ENCODE measurements at regions not wholly inside any gene's neighbourhood (a gene's known extent, or its start where the extent isn't known, plus 50 kb on each side); places are given as distances from the start of the nearest gene placed in this dataset.

- Mint-ChIP-seq H3K36me3 (ENCODE audit: low read depth, unreplicated experiment) (no peaks in the 10 kb centered on the region), H3K9me3 (ENCODE audit: unreplicated experiment) (no peaks in the 10 kb centered on the region), H3K27ac (ENCODE audit: unreplicated experiment) (no peak overlapping the region), H3K4me3 (ENCODE audit: unreplicated experiment) (no peak overlapping the region), H3K27me3 (ENCODE audit: unreplicated experiment) (peaks cover 2% of the 10 kb centered on the region), H3K4me1 (ENCODE audit: unreplicated experiment) (no peaks in the 10 kb centered on the region)
- DNase-seq (ENCODE audit: low spot score), result no peak
- TF ChIP-seq CTCF (IDR thresholded peaks at IDR 0.05; ENCODE audit: unreplicated experiment), result no peak
These were observed 194.5 kb downstream of the SNX10 start for GRCh38 chr7:26486153-26486552.

DNA sequence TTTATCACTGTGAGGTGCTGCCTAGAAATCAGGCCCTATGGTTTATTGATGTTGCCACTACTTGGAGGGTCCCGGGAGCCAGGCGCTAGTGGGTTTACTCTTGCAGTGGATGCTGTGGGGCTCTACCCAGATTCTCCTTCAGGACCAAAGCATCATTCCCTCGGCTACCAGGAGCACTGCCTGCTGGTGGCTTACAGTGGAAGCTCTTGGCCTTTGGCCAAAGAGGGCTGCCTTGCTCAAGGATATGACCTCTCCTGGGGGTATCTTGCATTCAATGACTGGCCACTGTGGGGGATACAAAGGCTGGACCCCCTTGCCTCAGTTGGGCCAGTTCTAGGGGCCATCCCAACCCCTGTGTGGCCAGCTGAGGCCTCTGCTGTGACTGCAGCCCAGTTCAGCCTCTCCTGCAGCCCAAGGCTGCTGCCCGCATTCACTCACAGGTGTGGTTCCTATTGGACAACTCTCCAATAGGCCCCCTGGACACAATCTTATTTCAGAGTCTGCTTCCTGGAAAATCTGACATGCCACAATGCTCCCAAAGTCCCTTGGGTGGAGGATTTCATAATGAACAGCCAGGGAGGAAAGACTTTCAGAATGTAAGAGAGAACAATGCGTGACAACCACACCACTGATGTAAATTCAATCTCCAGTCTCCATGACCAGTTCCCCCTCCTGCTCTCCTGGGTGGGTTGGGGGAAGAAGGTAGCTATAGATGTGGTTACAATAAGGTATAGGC is 196.3 kb downstream of the SNX10 start:
- H3K27ac Mint-ChIP-seq (ENCODE audit: unreplicated experiment), result no peak overlapping the region
- no peak for DNase-seq (ENCODE audit: low spot score)
- TF ChIP-seq CTCF (IDR thresholded peaks at IDR 0.05; ENCODE audit: unreplicated experiment), result no peak
- H3K36me3 Mint-ChIP-seq (ENCODE audit: low read depth, unreplicated experiment), result no peaks in the 10 kb centered on the region
- no peaks in the 10 kb centered on the region for H3K9me3 Mint-ChIP-seq (ENCODE audit: unreplicated experiment)
- peaks cover 3% of the 10 kb centered on the region for H3K27me3 Mint-ChIP-seq (ENCODE audit: unreplicated experiment)
- peaks cover 3% of the 10 kb centered on the region for H3K4me1 Mint-ChIP-seq (ENCODE audit: unreplicated experiment)
- H3K4me3 Mint-ChIP-seq (ENCODE audit: unreplicated experiment), result no peak overlapping the region

- H3K4me1 Mint-ChIP-seq (ENCODE audit: unreplicated experiment), result peaks cover 3% of the 10 kb centered on the region
- TF ChIP-seq CTCF (IDR thresholded peaks at IDR 0.05; ENCODE audit: unreplicated experiment), result no peak
- H3K27me3 Mint-ChIP-seq (ENCODE audit: unreplicated experiment), result peaks cover 3% of the 10 kb centered on the region
- no peak overlapping the region for H3K27ac Mint-ChIP-seq (ENCODE audit: unreplicated experiment)
- DNase-seq (ENCODE audit: low spot score), result no peak
- no peaks in the 10 kb centered on the region for H3K9me3 Mint-ChIP-seq (ENCODE audit: unreplicated experiment)
- no peaks in the 10 kb centered on the region for H3K36me3 Mint-ChIP-seq (ENCODE audit: low read depth, unreplicated experiment)
- H3K4me3 Mint-ChIP-seq (ENCODE audit: unreplicated experiment), result no peak overlapping the region
These were observed 197.7 kb downstream of the SNX10 start for GRCh38 chr7:26489391-26489790.

GRCh38 chr7:26489906-26490639 is 198.4 kb downstream of the SNX10 start:
- no peak for DNase-seq (ENCODE audit: low spot score)
- Mint-ChIP-seq H3K4me3 (ENCODE audit: unreplicated experiment) (no peak overlapping the region), H3K27me3 (ENCODE audit: unreplicated experiment) (peaks cover 2% of the 10 kb centered on the region), H3K27ac (ENCODE audit: unreplicated experiment) (no peak overlapping the region), H3K36me3 (ENCODE audit: low read depth, unreplicated experiment) (no peaks in the 10 kb centered on the region), H3K9me3 (ENCODE audit: unreplicated experiment) (no peaks in the 10 kb centered on the region), H3K4me1 (ENCODE audit: unreplicated experiment) (peaks cover 3% of the 10 kb centered on the region)
- TF ChIP-seq CTCF (IDR thresholded peaks at IDR 0.05; ENCODE audit: unreplicated experiment), result no peak

Measured in endothelial cell (in vitro differentiated cells).